ENCODE measurements at regions not wholly inside any gene's neighbourhood (a gene's known extent, or its start where the extent isn't known, plus 50 kb on each side); places are given as distances from the start of the nearest gene placed in this dataset.
"Not testable (repeated sequence)": the region's sequence is repeated elsewhere in the genome, so short reads cannot be mapped to it uniquely, and the experiment has no call there.

- DNase-seq (ENCODE audit: low read depth), result no peak
- TF ChIP-seq CTCF (conservative IDR thresholded peaks at IDR 0.05; ENCODE audit: low read depth, low read length), result no peak
- H3K4me3 ChIP-seq (ENCODE audit: low read depth, low read length), result no peak overlapping the region
Observed at GRCh38 chr5:17966640-17967402, 332.6 kb downstream of the TAF11L14 start.

- no peak for TF ChIP-seq CTCF (conservative IDR thresholded peaks at IDR 0.05; ENCODE audit: low read depth, low read length)
- H3K4me3 ChIP-seq (ENCODE audit: low read depth, low read length), result no peak overlapping the region
- DNase-seq (ENCODE audit: low read depth), result no peak
Observed at GRCh38 chr5:17976404-17976803, 342.1 kb downstream of the TAF11L14 start.

- H3K4me3 ChIP-seq (ENCODE audit: low read depth, low read length), result no peak overlapping the region
- DNase-seq (ENCODE audit: low read depth), result no peak
- TF ChIP-seq CTCF (conservative IDR thresholded peaks at IDR 0.05; ENCODE audit: low read depth, low read length), result no peak
Observed at GRCh38 chr5:17978954-17979353, 344.7 kb downstream of the TAF11L14 start.

GRCh38 chr5:17982626-17983025 is 348.4 kb downstream of the TAF11L14 start:
- not testable (repeated sequence) for DNase-seq (ENCODE audit: low read depth); H3K4me3 ChIP-seq (ENCODE audit: low read depth, low read length)

GRCh38 chr5:17989036-17989435 is 354.8 kb downstream of the TAF11L14 start:
- H3K4me3 ChIP-seq (ENCODE audit: low read depth, low read length), result no peak overlapping the region
- DNase-seq (ENCODE audit: low read depth), result no peak
- no peak for TF ChIP-seq CTCF (conservative IDR thresholded peaks at IDR 0.05; ENCODE audit: low read depth, low read length)

- TF ChIP-seq CTCF (conservative IDR thresholded peaks at IDR 0.05; ENCODE audit: low read depth, low read length), result no peak
- H3K4me3 ChIP-seq (ENCODE audit: low read depth, low read length), result no peak overlapping the region
- DNase-seq (ENCODE audit: low read depth), result no peak
Observed at GRCh38 chr5:17989567-17990563, 355.6 kb downstream of the TAF11L14 start.

- no peak overlapping the region for H3K4me3 ChIP-seq (ENCODE audit: low read depth, low read length)
- no peak for TF ChIP-seq CTCF (conservative IDR thresholded peaks at IDR 0.05; ENCODE audit: low read depth, low read length)
- no peak for DNase-seq (ENCODE audit: low read depth)
Observed at GRCh38 chr5:17991775-17992174, 357.5 kb downstream of the TAF11L14 start.

Data from epithelial cell of proximal tubule (primary cell).